SH-SY5Y (cell line): ENCODE measurements at regions not wholly inside any gene's neighbourhood (a gene's known extent, or its start where the extent isn't known, plus 50 kb on each side); places are given as distances from the start of the nearest gene placed in this dataset.

Experiments used
- GATA2 ChIP-seq: IDR thresholded peaks from 2 replicates; pipeline ENCODE4 v1.6.1; 2011; ENCODE audit warnings: mild to moderate bottlenecking, low read depth, low read length
- GATA3 ChIP-seq: IDR thresholded peaks from 2 replicates; pipeline ENCODE4 v1.6.1; 2011; ENCODE audit warnings: low read depth, mild to moderate bottlenecking, low read length, moderate library complexity

DNA sequence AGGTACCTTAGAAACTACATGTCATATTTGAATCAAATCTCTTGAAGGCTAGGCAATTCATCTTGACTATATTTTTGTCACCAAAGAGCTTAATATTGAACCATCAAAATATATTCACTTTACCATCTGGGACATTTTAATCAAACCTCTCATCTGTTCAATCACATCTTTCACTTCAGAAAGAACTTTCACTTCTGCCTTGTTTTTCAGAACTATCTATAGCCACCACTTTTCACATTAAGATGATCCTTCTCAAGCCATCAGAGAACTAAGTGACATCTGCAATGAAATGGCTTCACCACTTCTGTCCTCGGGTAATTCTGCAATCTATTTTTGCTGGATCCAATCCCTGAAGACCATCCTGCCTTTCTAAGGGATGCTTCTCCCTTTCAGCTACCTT lies 57.8 kb downstream of the OR2B2 start:
- TF ChIP-seq GATA3 = no peak
- TF ChIP-seq GATA2 = no peak

DNA sequence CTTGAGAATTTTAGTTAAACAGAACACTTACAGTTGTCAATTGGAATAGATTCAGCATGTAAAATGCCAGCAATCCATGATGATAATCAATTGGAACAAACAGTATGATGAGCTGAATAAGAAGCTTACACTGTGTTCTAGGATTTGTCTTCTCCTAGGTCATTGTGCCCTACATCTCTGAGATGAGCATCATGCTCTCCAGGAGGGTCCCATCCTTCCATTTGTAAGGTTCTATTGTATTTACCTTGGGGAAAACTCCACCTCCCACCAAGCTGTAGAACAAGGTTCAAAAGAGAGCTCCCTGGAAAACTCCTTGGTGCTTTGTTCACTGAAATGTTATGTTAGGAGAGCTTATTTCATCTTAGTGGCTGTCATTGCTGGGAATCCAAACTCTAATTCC lies 60.8 kb downstream of the OR2B2 start:
- TF ChIP-seq GATA3 (no peak), GATA2 (no peak)

DNA sequence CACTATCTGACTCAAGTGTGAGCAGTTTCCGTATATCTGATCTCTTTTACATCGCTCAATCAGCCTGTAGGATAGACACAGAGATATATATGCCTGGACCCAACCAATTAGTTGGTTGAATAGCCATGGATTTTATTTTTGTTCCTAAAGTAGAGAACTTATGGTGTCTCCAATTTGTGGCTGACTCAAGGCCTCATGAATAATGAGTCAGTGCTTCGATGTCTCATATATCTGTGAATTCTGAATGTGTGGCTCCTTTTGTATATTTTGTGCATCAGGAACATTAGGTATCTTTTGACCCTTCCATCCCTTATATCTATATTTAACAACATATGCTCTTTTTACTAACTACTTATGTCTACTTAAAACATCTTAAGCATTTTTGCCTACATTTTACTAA lies 64.5 kb downstream of the OR2B2 start:
- TF ChIP-seq GATA2 (no peak), GATA3 (no peak)

DNA sequence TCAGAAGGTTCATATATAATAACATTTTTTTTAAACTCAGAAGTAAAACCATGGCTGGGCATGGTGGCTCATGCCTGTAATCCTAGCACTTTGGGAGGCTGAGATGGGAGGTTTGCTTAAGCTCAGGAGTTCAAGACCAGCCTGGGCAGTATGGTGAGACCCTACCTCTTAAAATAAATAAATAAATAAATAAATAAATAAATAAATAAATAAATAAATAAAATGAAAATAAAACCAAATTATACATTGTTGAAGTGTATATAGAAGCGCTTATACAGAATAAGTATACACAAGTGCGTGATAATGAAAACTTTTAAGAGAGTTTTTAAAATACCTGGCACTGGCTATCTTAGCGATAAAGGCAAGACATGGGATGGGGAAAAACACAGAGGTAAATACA lies 71.6 kb downstream of the OR2B2 start:
- TF ChIP-seq GATA3 (no peak), GATA2 (no peak)

DNA sequence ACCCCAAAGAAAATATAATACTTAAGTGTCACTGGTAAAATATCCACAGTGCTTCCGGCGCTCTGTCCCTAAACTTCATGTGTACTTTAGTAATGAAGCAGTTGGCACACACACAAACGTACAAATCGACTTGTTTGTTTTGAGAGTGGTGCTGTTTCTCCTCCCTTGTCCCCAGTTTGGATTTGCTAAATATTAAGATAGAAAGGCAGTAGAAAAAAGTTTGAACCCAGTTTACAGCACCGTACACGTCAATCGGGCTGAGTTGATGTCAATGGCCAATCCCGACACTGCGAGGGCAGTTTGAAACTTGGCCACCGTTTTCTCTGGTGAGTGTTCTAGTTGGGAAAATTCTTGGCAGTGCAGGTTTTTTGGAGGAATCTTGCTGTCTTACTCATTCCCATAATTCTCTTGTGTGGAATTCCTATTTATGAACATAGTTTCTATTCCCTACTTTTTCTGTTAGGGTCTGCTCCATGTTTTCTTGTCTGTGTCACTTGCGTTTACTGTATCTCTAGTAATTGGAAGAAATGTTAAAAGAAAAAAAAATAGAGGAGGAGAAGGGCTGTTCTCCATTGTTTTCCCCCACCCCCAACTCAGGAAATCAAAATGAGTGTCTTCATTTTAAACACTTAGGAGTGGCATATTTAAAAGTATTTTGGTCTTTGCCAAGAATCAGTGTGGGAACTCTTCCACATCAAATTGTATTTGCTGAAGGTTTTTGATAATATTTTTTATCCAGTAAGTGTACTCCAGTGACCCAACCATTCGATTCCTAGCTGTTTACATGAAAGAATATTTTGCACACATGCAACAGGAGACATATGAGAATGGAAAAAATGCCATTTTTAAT lies 72.3 kb downstream of the OR2B2 start:
- TF ChIP-seq GATA3 (no peak), GATA2 (no peak)

DNA sequence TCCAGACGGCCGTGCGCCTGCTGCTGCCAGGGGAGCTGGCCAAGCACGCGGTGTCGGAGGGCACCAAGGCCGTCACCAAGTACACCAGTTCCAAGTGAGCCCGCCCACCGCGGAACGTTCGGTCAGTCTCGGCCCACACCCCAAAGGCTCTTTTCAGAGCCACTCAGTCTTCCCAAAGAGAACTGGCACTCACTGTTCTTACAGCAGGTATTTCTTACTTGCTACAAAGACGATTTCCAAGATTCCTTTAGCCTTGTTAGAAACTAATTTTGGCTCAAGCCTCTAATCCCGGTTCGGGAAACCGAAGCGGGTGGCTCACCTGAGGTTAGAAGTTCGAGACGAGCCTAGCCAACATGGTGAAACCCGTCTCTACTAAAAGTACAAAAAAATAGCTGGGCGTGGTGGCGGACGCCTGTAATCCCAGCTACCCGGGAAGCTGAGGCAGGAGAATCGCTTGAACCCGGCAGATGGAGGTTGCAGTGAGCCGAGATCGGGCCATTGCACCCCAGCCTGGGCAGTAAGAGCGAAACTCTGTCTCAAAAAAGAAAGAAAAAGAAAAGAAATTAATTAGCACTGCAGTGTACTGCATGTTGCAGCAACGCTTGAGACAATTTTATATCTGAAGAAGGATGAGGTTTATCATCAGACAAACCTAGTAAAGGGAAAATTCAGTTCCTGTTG lies 73.1 kb downstream of the OR2B2 start:
- no peak for TF ChIP-seq GATA2
- TF ChIP-seq GATA3 = no peak

DNA sequence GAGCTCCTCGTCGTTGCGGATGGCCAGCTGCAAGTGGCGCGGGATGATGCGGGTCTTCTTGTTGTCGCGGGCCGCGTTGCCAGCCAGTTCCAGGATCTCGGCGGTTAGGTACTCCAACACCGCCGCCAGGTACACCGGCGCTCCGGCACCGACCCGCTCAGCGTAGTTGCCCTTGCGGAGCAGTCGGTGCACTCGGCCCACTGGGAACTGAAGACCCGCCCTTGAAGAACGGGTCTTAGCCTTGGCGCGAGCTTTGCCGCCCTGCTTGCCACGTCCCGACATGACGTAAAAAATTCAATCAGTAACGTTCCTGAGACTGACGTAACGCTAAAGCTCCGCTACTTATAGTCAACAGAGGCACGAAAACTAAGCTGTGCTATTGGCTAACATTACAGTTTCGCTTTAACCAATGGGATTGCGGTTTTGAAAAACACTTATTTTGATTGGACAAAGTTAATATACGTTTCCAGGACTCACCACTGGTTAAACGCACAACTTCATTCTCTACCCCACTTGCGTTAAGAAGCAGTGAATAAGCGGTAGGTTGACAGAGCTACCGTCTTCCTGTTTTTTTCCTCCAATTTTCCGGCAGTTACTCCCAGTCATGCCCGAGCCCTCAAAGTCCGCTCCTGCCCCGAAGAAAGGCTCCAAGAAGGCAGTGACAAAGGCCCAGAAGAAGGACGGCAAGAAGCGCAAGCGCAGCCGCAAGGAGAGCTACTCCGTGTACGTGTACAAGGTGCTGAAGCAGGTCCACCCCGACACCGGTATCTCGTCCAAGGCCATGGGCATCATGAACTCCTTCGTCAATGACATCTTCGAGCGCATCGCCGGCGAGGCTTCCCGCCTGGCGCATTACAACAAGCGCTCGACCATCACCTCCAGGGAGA lies 73.9 kb downstream of the OR2B2 start:
- TF ChIP-seq GATA2 (no peak), GATA3 (no peak)

DNA sequence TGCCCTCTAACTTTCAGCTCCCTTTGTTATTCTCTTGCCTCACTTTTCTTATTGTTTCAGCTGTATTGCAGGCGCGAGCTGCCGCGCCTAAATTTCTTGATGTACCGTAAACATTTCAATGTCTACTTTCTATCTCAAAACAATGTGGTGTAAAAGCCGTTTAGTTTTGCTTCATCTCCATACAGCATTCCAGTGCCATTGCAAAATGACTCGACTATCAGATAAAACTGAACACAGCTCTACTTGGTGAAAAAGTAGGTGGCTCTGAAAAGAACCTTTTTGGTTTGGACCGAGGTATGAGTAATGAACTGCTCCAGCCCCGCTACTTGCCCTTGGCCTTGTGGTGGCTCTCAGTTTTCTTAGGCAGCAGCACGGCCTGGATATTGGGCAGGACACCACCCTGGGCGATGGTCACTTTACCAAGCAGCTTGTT lies 74.6 kb downstream of the OR2B2 start:
- TF ChIP-seq GATA2 (no peak), GATA3 (no peak)

DNA sequence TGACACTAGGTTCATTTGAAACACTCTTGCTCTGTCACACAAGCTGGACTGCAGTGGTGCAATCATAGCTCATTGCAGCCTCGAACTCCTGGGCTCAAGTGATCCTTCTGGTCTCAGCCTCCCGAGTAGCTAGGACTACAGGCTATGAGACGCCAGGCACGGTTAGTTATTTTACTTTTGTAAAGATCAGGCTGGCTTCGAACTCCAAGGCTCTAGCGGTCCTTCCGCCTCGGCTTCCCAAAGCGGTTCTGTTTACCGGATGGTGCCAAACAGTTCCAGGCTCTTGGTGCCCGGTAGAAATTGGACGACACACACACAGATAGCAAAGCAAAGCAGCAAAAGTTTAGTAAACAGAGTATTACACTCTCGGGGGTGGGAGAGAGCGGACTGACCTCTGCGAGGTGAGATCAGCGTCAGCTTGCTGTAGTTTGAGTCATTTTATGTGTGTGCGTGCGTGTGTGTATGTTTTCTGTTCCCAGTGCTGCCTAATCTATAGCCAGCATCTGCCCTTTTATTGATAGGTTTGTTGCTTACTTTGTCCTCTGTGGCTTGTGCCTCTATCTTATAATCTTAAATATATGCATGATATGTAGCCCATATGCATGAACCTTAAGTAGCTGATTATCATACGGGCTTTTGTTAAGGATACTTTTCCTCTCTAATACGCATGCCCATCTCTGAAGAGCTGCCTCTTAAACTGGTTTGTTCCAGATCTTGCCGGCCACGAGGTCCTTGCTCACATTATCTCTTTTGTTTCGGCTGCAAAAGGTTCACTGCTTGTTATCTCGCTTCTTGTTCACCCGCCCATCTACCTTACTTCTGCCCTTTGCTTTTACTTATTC lies 75.2 kb downstream of the OR2B2 start:
- no peak for TF ChIP-seq GATA3
- peak; percentile 55 for TF ChIP-seq GATA2

DNA sequence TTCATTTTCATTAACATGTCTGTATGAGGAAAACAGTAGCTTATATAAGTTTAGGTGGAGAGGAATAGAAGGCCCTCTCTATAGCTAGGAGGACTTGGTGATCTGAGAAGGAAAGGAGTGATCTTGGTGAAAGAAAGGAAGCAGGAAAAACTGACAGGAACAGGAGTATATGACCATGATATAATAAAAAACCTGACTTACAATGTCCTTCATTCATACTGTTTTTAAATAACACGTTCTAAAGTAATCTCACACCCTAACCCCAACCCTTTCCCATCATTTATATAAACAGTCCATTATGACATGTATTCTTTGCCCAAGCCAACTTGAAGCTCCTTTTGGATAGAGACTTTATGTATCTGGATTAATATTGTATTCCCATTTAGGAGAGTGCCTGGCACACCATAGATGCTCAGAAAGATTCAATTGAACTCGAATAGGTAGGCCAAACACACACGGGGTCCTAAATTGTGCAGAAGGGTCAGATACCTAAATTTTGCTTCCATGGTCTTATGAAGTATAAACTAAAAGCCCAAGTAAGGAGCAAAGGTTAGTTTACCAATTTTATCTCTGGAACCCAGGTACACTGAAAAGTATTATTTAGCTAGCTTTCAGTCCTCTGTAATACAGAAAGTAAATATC lies 75.9 kb downstream of the OR2B2 start:
- TF ChIP-seq GATA3 = no peak
- no peak for TF ChIP-seq GATA2

DNA sequence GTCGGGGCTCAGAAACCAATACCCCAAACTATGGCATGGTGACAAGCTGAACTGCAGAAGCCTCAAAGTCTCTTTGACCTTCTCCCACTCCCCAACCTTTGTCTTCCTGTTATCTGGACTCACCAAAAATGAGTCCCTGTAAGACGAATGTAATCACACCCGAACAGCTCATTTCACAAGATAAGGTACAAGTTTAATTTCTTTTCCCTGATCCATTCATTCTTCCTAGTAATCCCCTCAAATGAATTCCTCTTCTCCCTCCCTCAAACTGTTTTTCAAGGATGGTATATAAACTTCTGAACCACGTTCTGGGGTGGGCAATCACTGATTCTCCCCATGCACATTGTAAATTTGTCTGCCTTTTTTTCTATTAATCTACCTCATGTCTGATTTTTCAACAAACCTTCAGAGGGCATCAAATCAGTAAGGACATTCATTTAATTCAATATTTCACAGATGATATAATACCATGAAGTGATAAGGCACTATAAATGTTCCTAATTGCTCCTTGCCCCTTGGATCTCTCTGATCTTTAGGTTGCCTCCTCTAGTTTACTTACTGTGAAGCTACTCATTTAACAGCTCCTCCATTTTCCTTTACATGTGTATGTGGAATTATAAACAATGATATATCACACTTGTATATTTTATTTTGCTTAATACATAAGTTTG lies 77.2 kb downstream of the OR2B2 start:
- TF ChIP-seq GATA3 (no peak), GATA2 (no peak)

DNA sequence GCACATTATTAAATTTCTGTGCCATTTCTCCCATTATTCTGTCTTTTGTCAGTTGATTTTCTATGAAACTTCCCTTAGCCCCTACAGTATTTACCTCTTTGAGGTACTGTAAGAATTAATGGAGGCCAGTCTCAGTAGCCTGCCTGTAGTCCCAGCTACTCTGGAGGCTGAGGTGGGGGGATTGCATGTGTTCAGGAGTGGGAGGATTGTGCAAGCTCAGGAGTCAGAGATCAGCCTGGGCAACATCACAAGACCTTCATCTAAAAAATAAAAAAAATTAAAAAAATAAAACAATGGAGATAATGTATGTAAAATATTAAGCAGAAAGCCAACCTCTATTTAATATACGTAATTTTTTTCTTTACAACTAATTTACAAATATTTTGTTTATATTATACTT lies 77.8 kb downstream of the OR2B2 start:
- TF ChIP-seq GATA2 (no peak), GATA3 (no peak)
